ENCODE measurements at regions not wholly inside any gene's neighbourhood (a gene's known extent, or its start where the extent isn't known, plus 50 kb on each side); places are given as distances from the start of the nearest gene placed in this dataset.

DNA sequence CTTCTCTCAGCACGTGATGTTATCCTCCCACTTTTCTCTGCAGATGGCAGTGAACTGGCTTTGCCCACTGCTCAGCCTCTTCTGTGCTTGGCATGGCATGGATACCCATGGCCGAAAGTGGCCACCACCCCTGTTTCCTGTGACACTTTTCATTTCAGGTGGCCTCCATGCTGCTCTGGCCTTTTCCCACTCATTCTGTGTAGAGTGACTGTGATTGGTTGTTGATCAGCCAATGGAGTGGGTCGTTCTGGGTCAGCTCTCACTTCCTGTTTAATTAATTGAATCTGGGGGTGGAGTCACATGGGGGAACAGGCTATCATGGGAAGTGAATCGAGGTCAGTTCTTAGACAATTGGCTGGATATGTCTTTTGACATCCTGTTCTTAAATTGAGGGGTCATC, 350.1 kb upstream of the EEF2KMT start:
- no peak overlapping the region for H3K27ac Mint-ChIP-seq (ENCODE audit: unreplicated experiment)
- no peaks in the 10 kb centered on the region for H3K4me1 Mint-ChIP-seq (ENCODE audit: low read depth, unreplicated experiment)
- H3K4me3 Mint-ChIP-seq (ENCODE audit: unreplicated experiment) = no peak overlapping the region
- peaks cover 4% of the 10 kb centered on the region for H3K9me3 Mint-ChIP-seq (ENCODE audit: unreplicated experiment)
- no peak for DNase-seq
- TF ChIP-seq CTCF (IDR thresholded peaks at IDR 0.05; ENCODE audit: partially characterized antibody, unreplicated experiment) = no peak
- no peaks in the 10 kb centered on the region for H3K36me3 Mint-ChIP-seq (ENCODE audit: unreplicated experiment)
- peaks cover 4% of the 10 kb centered on the region for H3K27me3 Mint-ChIP-seq (ENCODE audit: unreplicated experiment)

GRCh38 chr16:5446623-5447240, 349.1 kb upstream of the EEF2KMT start:
- DNase-seq = no peak
- no peak for TF ChIP-seq CTCF (IDR thresholded peaks at IDR 0.05; ENCODE audit: partially characterized antibody, unreplicated experiment)
- H3K9me3 Mint-ChIP-seq (ENCODE audit: unreplicated experiment) = peaks cover 4% of the 10 kb centered on the region
- H3K27me3 Mint-ChIP-seq (ENCODE audit: unreplicated experiment) = peaks cover 3% of the 10 kb centered on the region
- H3K4me1 Mint-ChIP-seq (ENCODE audit: low read depth, unreplicated experiment) = no peaks in the 10 kb centered on the region
- H3K4me3 Mint-ChIP-seq (ENCODE audit: unreplicated experiment) = no peak overlapping the region
- no peak overlapping the region for H3K27ac Mint-ChIP-seq (ENCODE audit: unreplicated experiment)
- H3K36me3 Mint-ChIP-seq (ENCODE audit: unreplicated experiment) = no peaks in the 10 kb centered on the region

GRCh38 chr16:5444189-5444588, 346.6 kb upstream of the EEF2KMT start:
- H3K4me3 Mint-ChIP-seq (ENCODE audit: unreplicated experiment) = no peak overlapping the region
- DNase-seq = no peak
- no peaks in the 10 kb centered on the region for H3K4me1 Mint-ChIP-seq (ENCODE audit: low read depth, unreplicated experiment)
- H3K27me3 Mint-ChIP-seq (ENCODE audit: unreplicated experiment) = peaks cover 1% of the 10 kb centered on the region
- no peak overlapping the region for H3K27ac Mint-ChIP-seq (ENCODE audit: unreplicated experiment)
- TF ChIP-seq CTCF (IDR thresholded peaks at IDR 0.05; ENCODE audit: partially characterized antibody, unreplicated experiment) = no peak
- H3K36me3 Mint-ChIP-seq (ENCODE audit: unreplicated experiment) = no peaks in the 10 kb centered on the region
- peaks cover 4% of the 10 kb centered on the region for H3K9me3 Mint-ChIP-seq (ENCODE audit: unreplicated experiment)

DNA sequence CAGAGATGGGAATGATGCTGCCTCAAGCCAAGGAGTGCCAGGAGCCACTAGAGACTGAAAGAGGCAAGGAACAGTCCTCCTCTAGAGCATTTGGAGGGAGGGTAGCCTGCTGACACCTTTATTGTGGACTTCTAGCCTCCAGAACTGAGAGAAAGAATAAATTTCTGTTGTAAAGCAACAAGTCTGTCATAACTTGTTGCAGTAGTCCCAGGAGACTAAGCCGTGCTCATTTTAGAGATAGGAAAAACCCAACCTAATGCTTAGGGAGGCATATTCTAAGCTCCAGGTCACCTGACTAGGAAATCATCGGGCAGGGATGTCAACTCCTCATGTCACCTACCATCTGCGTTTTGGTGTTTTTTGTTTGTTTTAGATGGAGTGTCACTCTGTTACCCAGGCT, 345.4 kb upstream of the EEF2KMT start:
- no peaks in the 10 kb centered on the region for H3K4me1 Mint-ChIP-seq (ENCODE audit: low read depth, unreplicated experiment)
- H3K9me3 Mint-ChIP-seq (ENCODE audit: unreplicated experiment) = peaks cover 2% of the 10 kb centered on the region
- no peak for TF ChIP-seq CTCF (IDR thresholded peaks at IDR 0.05; ENCODE audit: partially characterized antibody, unreplicated experiment)

DNA sequence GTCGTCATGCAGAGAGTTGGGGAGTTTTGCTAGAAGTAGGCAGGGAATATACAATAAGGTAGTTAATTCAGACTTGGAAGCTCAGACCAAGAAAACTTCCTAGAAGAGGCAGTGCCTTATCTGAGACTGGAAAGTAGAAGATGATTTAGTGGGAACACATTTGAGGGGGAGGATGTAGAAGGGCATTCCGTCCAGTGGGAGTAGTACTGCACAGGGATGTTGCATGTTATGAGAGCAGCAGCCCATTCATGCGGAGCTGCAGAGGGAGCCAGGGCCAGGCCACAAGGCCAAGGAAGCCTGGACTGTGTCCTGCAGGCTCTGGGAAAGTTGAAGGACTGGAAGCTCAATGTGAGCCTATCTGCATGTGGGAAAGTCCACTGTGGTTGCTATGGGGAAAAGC, 344.5 kb upstream of the EEF2KMT start:
- Mint-ChIP-seq H3K36me3 (ENCODE audit: unreplicated experiment) (no peaks in the 10 kb centered on the region), H3K4me1 (ENCODE audit: low read depth, unreplicated experiment) (no peaks in the 10 kb centered on the region)

More for the DNA sequence above, 345.4 kb upstream of the EEF2KMT start:
- Mint-ChIP-seq H3K4me3 (ENCODE audit: unreplicated experiment) (no peak overlapping the region), H3K36me3 (ENCODE audit: unreplicated experiment) (no peaks in the 10 kb centered on the region), H3K27me3 (ENCODE audit: unreplicated experiment) (no peaks in the 10 kb centered on the region), H3K27ac (ENCODE audit: unreplicated experiment) (no peak overlapping the region)
- DNase-seq = no peak

More for the DNA sequence above, 344.5 kb upstream of the EEF2KMT start:
- no peak overlapping the region for H3K27ac Mint-ChIP-seq (ENCODE audit: unreplicated experiment)
- no peak for TF ChIP-seq CTCF (IDR thresholded peaks at IDR 0.05; ENCODE audit: partially characterized antibody, unreplicated experiment)
- no peak for DNase-seq
- no peaks in the 10 kb centered on the region for H3K27me3 Mint-ChIP-seq (ENCODE audit: unreplicated experiment)
- no peak overlapping the region for H3K4me3 Mint-ChIP-seq (ENCODE audit: unreplicated experiment)
- peaks cover 1% of the 10 kb centered on the region for H3K9me3 Mint-ChIP-seq (ENCODE audit: unreplicated experiment)

All from glutamatergic neuron (in vitro differentiated cells).